NCI-H187 treated with DMSO at 0.1 percent for 48 hours (cell line): ENCODE measurements at regions not wholly inside any gene's neighbourhood (a gene's known extent, or its start where the extent isn't known, plus 50 kb on each side); places are given as distances from the start of the nearest gene placed in this dataset.
A peak's percentile ranks its signal among the peaks of the same experiment; 100 is the strongest.
"Not testable (repeated sequence)": the region's sequence is repeated elsewhere in the genome, so short reads cannot be mapped to it uniquely, and the experiment has no call there.

Source experiments
- DNase-seq: peaks from one replicate; lab custom pipeline; 2025; lab: John Stamatoyannopoulos, UW

GRCh38 chr2:129912871-129913694 is 66.4 kb upstream of the RAB6C start:
- DNase-seq: no peak

- DNase-seq: no peak
Observed at GRCh38 chr2:129913695-129914495, 65.6 kb upstream of the RAB6C start.

- no peak for DNase-seq
Observed at GRCh38 chr2:129914538-129915302, 64.7 kb upstream of the RAB6C start.

- no peak for DNase-seq
Observed at GRCh38 chr2:129915303-129915840, 64.1 kb upstream of the RAB6C start.

GRCh38 chr2:129918604-129919003 is 60.9 kb upstream of the RAB6C start:
- no peak for DNase-seq

GRCh38 chr2:129922571-129923264 is 56.7 kb upstream of the RAB6C start:
- no peak for DNase-seq

GRCh38 chr2:129923265-129924091 is 56.0 kb upstream of the RAB6C start:
- DNase-seq: peak; percentile 11

GRCh38 chr2:129924115-129924514 is 55.4 kb upstream of the RAB6C start:
- DNase-seq: not testable (repeated sequence)

GRCh38 chr2:129925381-129925780 is 54.1 kb upstream of the RAB6C start:
- no peak for DNase-seq

- no peak for DNase-seq
Observed at GRCh38 chr2:129927696-129928095, 51.8 kb upstream of the RAB6C start.

- DNase-seq: no peak
Observed at GRCh38 chr2:129929321-129930290, 49.9 kb upstream of the RAB6C start.
